COLO829 (cell line): ENCODE measurements at regions not wholly inside any gene's neighbourhood (a gene's known extent, or its start where the extent isn't known, plus 50 kb on each side); places are given as distances from the start of the nearest gene placed in this dataset.
A peak's percentile ranks its signal among the peaks of the same experiment; 100 is the strongest.

ENCODE experiments used
- DNase-seq: peaks from one replicate; pipeline ENCODE4 v3.0.0; 2012; ENCODE audit warnings: low spot score

GRCh38 chr4:124807421-124807820, 94.9 kb upstream of the ANKRD50 start:
- DNase-seq, result no peak

DNA sequence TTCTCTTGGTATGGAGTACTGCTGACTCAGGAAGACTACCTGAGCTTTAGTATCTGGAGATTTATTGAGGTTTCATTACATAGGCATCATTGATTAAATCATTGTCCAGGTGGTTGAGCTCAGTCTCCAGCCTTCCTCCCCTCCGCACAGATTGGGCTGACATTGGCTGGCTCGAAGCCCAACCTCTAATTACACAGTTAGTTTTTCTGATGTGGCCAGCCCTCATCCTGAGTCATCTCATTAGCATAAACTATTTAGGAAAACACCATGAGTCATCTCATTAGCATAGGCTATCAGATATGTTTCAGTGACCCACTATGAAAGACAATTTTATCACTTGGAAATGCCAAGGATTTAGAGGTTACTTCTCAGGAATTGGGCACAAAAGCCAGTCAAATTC, 93.9 kb upstream of the ANKRD50 start:
- DNase-seq, result peak; percentile 92

DNA sequence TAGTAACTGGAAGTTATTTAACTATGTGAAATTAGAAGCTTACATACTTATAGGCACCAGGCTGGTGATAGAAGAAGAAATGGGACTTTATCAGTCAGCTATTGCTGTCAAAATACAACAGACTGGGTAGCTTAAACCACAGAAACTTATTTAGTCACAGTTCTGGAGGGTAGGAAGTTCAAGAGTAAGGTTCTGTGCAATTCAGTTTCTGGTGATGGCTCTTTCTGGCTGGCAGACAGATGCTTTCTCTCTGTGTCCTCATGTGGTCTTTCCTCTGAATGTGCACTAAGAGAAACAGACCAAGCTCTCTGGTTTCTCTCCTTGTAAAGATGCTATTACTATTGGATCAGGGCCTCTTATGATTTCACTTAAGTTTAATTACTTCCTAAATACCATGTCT, 92.1 kb upstream of the ANKRD50 start:
- DNase-seq, result no peak

- DNase-seq, result no peak
These were observed 91.5 kb upstream of the ANKRD50 start for GRCh38 chr4:124804041-124804440.

- no peak for DNase-seq
These were observed 91.1 kb upstream of the ANKRD50 start for GRCh38 chr4:124803641-124804040.

DNA sequence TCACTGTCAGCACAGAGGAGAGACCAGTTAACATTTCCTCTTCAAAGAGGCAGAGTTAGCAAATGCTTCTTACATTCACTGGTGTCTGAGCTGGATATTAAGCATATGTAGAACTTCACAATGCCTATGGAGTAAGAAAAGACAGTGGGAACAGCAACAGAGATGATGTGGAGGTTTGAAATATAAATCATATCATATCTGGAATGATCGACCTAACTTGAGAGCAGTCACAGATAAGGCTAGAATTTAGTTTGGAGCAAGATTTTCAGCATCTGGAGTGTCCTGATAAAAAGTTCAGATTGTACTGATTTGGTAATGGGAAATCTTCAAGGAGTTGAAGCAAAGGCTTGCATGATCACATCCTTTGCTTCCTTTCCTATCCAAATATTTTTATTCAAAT, 90.5 kb upstream of the ANKRD50 start:
- no peak for DNase-seq

DNA sequence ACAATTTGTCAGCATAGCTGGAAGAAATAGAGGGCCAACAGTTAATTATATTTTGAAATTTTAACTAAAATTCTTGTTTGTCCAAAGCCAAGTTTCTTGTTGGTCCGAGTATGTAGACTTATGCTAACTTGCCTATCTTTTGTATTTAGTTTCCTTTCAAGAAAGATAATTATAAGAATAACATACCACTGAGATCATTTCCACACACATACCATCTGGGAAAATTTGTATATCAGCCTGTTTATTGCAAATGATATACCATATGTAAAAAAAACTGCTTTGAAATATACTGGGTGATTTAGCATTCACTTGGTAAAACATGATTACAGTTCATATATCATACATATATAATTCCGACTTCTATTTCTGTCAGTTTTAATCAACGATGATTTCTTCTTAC, 84.7 kb upstream of the ANKRD50 start:
- no peak for DNase-seq

DNA sequence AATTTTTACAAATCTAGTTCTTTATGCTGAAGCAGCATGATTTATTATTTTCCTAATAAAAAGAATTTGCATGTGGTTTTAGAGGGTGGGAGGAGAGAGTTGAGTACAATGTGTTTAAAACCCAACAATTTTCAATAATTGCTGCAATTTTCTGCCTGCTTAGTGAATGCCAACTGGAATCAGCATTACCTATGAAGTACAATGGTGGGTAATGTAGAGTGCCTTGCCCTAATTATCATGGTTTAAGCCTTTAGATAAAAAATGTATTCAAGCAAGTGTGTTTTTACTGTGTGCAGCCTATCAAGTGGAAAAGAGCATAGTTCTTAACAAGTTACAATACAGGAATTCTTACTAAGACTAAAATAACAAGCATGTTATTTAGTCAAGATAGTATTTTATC, 77.9 kb upstream of the ANKRD50 start:
- DNase-seq, result no peak

DNA sequence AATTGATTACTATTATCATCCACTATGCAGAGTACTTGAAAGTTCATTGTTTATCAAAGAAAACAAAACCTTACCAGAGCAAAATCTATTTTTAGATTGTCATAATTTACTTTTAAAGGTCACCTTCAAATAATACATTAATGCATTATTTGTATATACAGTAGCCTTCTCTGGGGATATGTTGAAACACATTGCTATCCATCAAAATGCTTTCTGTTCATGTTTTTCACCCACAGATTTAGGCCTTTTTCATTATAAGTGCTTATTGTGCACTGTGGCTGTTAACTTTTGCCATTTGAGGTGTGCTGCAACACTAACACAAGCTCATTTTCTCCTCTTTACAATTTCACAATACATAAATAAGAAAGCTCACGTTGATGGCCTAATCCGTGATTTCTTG, 74.1 kb upstream of the ANKRD50 start:
- DNase-seq, result no peak

DNA sequence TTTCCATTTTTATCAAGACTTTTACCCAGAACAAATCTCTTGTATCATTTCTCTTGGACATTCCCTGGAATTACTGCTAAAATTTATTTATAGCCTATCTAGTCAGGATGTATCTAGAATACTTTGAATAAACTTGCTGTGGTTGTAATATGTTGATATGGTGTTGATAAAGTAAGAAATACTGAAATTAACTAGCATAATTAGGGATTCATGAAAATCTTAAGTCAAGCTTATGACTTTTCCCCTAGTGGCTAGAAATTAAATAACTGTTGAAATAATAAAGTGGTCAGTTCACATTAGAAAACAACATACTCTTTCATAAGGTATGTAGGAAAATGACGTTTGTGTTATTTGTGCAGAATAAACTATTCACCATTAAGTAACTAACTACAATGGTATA, 73.1 kb upstream of the ANKRD50 start:
- DNase-seq, result no peak

DNA sequence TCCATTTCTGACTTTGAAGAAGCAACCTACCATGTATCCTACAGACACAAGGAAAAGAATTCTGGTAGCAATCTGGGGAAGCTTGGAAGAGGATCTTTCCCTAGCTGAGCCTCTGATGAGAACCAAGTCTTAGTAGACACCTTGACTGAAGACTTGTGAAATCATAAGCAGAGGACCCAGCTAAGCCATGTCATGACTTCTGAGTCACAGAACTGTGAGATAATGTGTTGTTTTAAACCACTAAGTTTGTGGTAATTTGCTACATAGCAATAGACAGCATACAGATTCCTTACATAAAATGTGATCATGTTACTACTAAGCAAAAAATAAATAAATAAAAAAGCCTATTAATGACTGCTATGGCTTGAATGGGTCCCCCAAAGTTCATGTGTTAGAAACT, 71.3 kb upstream of the ANKRD50 start:
- DNase-seq, result no peak

- no peak for DNase-seq
These were observed 64.5 kb upstream of the ANKRD50 start for GRCh38 chr4:124777007-124777406.

DNA sequence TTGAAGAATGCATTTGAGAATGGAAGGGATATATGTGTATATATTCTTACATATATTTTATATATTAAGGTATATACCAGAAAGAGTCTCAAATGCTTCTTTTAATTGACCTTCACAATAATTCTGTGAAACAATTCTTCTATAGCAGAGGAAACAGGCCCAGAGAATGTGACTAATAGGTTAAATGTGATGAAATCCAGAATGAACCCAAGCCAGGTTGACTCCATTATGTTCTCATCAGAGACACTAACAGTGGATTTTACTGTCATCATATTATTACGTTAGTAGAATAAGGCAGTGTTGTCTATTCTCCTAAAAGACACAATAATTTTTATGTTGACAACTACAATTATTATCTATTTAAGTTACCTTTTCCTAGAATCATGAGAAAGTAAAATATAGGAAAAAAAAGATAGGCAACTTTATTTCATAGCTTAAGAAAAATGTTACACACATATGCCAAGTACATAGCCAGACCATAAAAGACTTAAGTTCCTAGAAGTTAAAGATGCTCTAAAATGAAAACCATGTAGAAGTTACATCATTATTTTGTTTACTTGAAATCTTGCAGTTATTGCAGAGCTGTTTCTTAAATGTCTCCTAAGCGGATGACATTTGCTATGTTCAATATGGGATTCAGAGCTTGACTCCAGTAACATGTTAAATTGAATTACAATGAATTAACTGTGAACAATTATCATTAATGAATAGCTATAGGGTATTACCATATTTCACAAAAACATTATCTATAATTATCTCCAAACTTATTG, 56.2 kb upstream of the ANKRD50 start:
- DNase-seq, result no peak

DNA sequence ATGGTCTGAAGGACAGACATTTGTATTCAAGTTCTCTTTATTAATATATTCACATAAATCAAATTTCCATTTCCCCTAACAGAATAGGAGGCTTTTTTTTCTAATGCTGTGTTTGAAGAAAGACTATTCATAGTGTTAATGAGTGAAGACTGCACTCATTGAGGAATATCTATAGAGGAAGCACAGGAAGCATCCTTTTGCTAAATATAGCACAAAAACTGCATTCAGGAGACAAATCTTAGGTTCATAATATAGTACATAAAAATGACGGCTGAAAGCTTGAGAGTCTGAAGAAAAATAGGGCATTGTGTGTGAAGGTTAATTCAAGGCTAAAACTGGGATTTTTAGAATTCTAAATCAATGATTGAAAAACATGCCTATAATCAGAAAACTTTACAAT, 50.4 kb upstream of the ANKRD50 start:
- DNase-seq, result peak; percentile 88
